ENCODE measurements at regions not wholly inside any gene's neighbourhood (a gene's known extent, or its start where the extent isn't known, plus 50 kb on each side); places are given as distances from the start of the nearest gene placed in this dataset.

DNA sequence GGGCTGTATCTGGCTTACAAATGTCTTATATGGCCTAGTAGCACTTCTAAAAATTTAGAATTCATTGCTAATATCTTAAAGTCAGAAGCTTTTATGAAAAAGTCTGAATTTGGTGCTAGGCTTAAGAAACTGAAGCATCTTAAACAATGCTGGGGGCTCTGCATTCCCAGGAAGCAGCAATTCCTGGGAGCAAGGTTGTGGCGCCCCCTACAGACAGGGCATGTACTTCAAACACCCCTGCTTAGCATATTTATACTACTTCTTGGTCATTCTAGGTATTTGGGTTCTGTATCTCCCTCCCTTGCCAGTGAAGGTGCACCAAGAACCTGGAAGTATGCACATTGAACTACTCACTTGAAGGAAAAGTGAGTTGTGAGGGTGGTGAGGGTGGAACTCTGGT lies 64.6 kb upstream of the GRIA1 start:
- TF ChIP-seq EP300 (IDR thresholded peaks at IDR 0.05; ENCODE audit: low read depth) (no peak), POLR2A (IDR thresholded peaks at IDR 0.05) (no peak), POLR2AphosphoS5 (IDR thresholded peaks at IDR 0.05) (no peak)
- TF ChIP-seq, protein P1, sequence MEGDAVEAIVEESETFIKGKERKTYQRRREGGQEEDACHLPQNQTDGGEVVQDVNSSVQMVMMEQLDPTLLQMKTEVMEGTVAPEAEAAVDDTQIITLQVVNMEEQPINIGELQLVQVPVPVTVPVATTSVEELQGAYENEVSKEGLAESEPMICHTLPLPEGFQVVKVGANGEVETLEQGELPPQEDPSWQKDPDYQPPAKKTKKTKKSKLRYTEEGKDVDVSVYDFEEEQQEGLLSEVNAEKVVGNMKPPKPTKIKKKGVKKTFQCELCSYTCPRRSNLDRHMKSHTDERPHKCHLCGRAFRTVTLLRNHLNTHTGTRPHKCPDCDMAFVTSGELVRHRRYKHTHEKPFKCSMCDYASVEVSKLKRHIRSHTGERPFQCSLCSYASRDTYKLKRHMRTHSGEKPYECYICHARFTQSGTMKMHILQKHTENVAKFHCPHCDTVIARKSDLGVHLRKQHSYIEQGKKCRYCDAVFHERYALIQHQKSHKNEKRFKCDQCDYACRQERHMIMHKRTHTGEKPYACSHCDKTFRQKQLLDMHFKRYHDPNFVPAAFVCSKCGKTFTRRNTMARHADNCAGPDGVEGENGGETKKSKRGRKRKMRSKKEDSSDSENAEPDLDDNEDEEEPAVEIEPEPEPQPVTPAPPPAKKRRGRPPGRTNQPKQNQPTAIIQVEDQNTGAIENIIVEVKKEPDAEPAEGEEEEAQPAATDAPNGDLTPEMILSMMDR (IDR thresholded peaks at IDR 0.05), result no peak
